Smooth muscle cell (in vitro differentiated cells): ENCODE measurements at regions not wholly inside any gene's neighbourhood (a gene's known extent, or its start where the extent isn't known, plus 50 kb on each side); places are given as distances from the start of the nearest gene placed in this dataset.
A peak's percentile ranks its signal among the peaks of the same experiment; 100 is the strongest.

Source experiments
- DNase-seq: peaks from one replicate; lab custom pipeline; 2025; ENCODE audit not compliant: unreplicated experiment; lab: John Stamatoyannopoulos, UW
- H2AFZ ChIP-seq: fragments of 200-600 bp; sonication (generic); 2 replicates; pipeline ENCODE4 v1.6.0; 2016; ENCODE audit warnings: antibody characterized with exemption, low read depth, mild to moderate bottlenecking
- H3F3A ChIP-seq: fragments of 200-600 bp; sonication (generic); 2 replicates; pipeline ENCODE4 v1.6.0; 2017; ENCODE audit warnings: antibody characterized with exemption, low read depth
- H3K27ac ChIP-seq: fragments of 200-600 bp; sonication (generic); 2 replicates; pipeline ENCODE4 v1.5.1; 2016; ENCODE audit warnings: low read depth, mild to moderate bottlenecking
- H3K27me3 ChIP-seq: fragments of 200-600 bp; sonication (generic); 2 replicates; pipeline ENCODE4 v1.6.1; 2016; ENCODE audit warnings: low read depth, mild to moderate bottlenecking
- H3K36me3 ChIP-seq: fragments of 200-600 bp; sonication (generic); 2 replicates; pipeline ENCODE4 v1.5.1; 2016; ENCODE audit warnings: low read depth
- H3K4me1 ChIP-seq: fragments of 200-600 bp; sonication (generic); 2 replicates; pipeline ENCODE4 v1.5.1; 2016; ENCODE audit warnings: low read depth
- H3K4me2 ChIP-seq: fragments of 200-600 bp; sonication (generic); 2 replicates; pipeline ENCODE4 v1.6.0; 2016; ENCODE audit warnings: mild to moderate bottlenecking
- H3K4me3 ChIP-seq: fragments of 200-600 bp; sonication (generic); 2 replicates; pipeline ENCODE4 v1.5.1; 2016; ENCODE audit warnings: mild to moderate bottlenecking
- H3K79me2 ChIP-seq: fragments of 200-600 bp; sonication (generic); 2 replicates; pipeline ENCODE4 v1.6.0; 2016; ENCODE audit warnings: low read depth, mild to moderate bottlenecking
- H3K9ac ChIP-seq: fragments of 200-600 bp; sonication (generic); 2 replicates; pipeline ENCODE4 v1.6.0; 2016; ENCODE audit warnings: low read depth
- H3K9me3 ChIP-seq: fragments of 200-600 bp; sonication (generic); replicated peaks from 2 replicates; pipeline ENCODE4 v1.5.1; 2016; ENCODE audit warnings: low read depth
- H4K20me1 ChIP-seq: fragments of 200-600 bp; sonication (generic); 2 replicates; pipeline ENCODE4 v1.6.0; 2016; ENCODE audit warnings: low read depth
- CTCF ChIP-seq: fragments of 200-600 bp; sonication (generic); IDR thresholded peaks from 2 replicates; pipeline ENCODE4 v1.5.1; 2017; ENCODE audit warnings: borderline replicate concordance, mild to moderate bottlenecking, antibody characterized with exemption; ENCODE audit not compliant: insufficient read depth, poor library complexity, severe bottlenecking
- WGBS: methylation state at CpG from one replicate; pipeline ENCODE4 v1.1.7; 2016; ENCODE audit warnings: low lambda C conversion rate; 5-methylcytosine and 5-hydroxymethylcytosine counted together

DNA sequence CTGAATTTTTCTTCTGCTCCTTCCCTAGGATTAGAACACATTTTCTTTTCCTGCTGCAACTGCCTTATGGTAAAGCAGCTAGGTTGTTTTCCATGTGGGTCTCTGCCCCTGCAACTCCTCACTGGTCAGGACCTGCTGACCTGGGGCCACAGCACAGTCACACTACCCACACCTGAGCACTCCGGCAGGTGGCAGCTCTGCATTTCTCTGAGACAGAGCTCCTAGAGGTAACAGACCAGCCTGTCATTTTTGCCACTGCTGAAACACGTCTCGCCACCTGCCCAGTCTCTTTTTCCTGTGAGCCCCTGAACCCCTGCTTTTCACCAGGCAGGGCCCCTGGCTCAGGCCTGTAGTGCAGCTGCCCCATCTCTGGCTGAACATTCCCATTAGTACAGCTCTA lies 609.6 kb downstream of the HINT1 start:
- Histone ChIP-seq H3K4me1 (no peaks in the 10 kb centered on the region), H3K9me3 (no peaks in the 10 kb centered on the region), H3K27me3 (no peaks in the 10 kb centered on the region), H3K9ac (no peak overlapping the region), H3K79me2 (no peaks in the 10 kb centered on the region), H3K4me2 (no peak overlapping the region), H4K20me1 (no peaks in the 10 kb centered on the region), H3K36me3 (no peaks in the 10 kb centered on the region), H3K27ac (no peak overlapping the region), H3K4me3 (no peak overlapping the region), H2AFZ (no peak overlapping the region), H3F3A (no peaks in the 10 kb centered on the region)
- TF ChIP-seq CTCF, result no peak
- 96% methylated on average over 3 of the region's 3 CpGs for WGBS
- no peak for DNase-seq

GRCh38 chr5:130550562-130550928 lies 614.5 kb downstream of the HINT1 start:
- no peaks in the 10 kb centered on the region for H3F3A ChIP-seq
- no peak overlapping the region for H3K4me2 ChIP-seq
- H2AFZ ChIP-seq, result no peak overlapping the region
- no peak overlapping the region for H3K27ac ChIP-seq
- H3K79me2 ChIP-seq, result no peaks in the 10 kb centered on the region
- no peaks in the 10 kb centered on the region for H3K4me1 ChIP-seq
- WGBS, result 74% methylated on average over 2 of the region's 2 CpGs
- H3K27me3 ChIP-seq, result no peaks in the 10 kb centered on the region
- TF ChIP-seq CTCF, result no peak
- no peaks in the 10 kb centered on the region for H3K9me3 ChIP-seq
- H3K36me3 ChIP-seq, result no peaks in the 10 kb centered on the region
- DNase-seq, result no peak
- no peak overlapping the region for H3K4me3 ChIP-seq
- H3K9ac ChIP-seq, result no peak overlapping the region
- no peaks in the 10 kb centered on the region for H4K20me1 ChIP-seq

DNA sequence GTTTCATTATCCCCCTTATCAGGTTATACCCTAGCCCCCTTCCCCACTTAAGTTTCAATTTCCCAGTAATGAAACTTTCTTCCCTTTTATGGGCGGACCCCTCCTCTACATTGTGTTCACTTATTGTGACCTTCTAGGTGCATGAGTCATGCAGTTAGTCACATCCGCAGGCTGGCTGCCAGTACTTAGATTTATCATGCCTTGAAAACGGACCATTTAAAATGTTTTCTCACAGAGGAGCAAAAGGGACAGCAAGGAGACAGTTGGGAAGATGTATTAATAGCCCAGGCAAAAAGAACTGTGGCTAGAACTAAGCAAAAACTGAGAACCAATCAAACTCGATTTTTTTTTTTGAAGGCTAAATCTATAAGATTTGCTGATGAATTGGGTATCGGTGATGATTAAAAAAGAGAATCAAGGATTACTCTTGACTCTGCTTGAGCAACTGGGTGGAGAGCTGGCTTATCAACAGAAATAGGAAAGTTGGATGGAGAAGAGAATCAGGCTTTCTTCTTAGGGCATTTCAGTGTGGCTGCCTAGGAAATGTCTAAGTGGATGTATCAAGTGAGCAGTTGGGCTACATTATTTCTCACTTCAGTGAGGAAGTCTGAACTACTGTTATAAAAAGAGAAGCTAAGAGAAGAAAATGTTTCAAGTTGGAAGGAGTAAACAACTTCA lies 615.0 kb downstream of the HINT1 start:
- Histone ChIP-seq H3K36me3 (no peaks in the 10 kb centered on the region), H3K9me3 (peaks cover 3% of the 10 kb centered on the region), H3K4me1 (no peaks in the 10 kb centered on the region), H3K4me3 (no peak overlapping the region), H3K4me2 (no peak overlapping the region), H2AFZ (peak overlapping the region; percentile 54), H3K27me3 (no peaks in the 10 kb centered on the region), H3K9ac (no peak overlapping the region), H3K27ac (no peak overlapping the region), H4K20me1 (no peaks in the 10 kb centered on the region), H3K79me2 (no peaks in the 10 kb centered on the region), H3F3A (no peaks in the 10 kb centered on the region)
- no peak for DNase-seq
- TF ChIP-seq CTCF, result no peak
- 64% methylated on average over 5 of the region's 5 CpGs for WGBS

DNA sequence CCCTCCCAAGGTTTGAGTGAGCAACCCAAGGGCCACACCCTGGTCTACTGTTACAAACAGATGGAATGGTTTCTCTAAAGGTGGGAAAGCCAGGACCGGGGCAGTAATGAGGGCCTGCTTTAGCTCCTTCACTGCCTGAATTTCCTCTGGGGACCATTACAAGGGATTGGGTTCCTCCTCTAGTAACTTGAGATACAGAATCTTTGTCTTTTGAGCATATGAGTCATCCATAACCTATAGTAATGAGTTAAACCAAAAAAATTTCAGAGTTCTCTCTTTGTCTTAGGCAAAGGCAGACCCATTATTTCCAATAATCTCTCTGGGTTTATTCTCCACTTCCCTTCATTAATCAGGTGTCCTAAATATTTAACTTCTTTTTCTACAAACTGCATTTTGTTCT lies 618.8 kb downstream of the HINT1 start:
- no peak overlapping the region for H3K4me3 ChIP-seq
- no peaks in the 10 kb centered on the region for H3K79me2 ChIP-seq
- H3K4me1 ChIP-seq, result no peaks in the 10 kb centered on the region
- DNase-seq, result no peak
- H3K4me2 ChIP-seq, result no peak overlapping the region
- H3K27me3 ChIP-seq, result no peaks in the 10 kb centered on the region
- H3K36me3 ChIP-seq, result no peaks in the 10 kb centered on the region
- no peak for TF ChIP-seq CTCF
- WGBS, result 38% methylated on average over 1 of the region's 1 CpG
- no peak overlapping the region for H3K9ac ChIP-seq
- no peak overlapping the region for H3K27ac ChIP-seq
- H4K20me1 ChIP-seq, result no peaks in the 10 kb centered on the region
- H3K9me3 ChIP-seq, result peaks cover 20% of the 10 kb centered on the region
- H3F3A ChIP-seq, result no peaks in the 10 kb centered on the region
- no peak overlapping the region for H2AFZ ChIP-seq
